ENCODE measurements at regions not wholly inside any gene's neighbourhood (a gene's known extent, or its start where the extent isn't known, plus 50 kb on each side); places are given as distances from the start of the nearest gene placed in this dataset.

GRCh38 chr3:135364676-135365075 is 569.6 kb downstream of the EPHB1 start:
- intact Hi-C loops (cut with micrococcal nuclease): no loop called here
- Histone ChIP-seq H3K4me2 (replicated peaks; ENCODE audit: extremely low read depth, low read length, poor library complexity, severe bottlenecking) (no peak overlapping the region), H3K9me3 (replicated peaks in 1 of 2; ENCODE audit: control insufficient read depth in 1 of 2, insufficient read depth in 1 of 2, low read length in 2 of 2) (no peaks in the 10 kb centered on the region), H3K36me3 (replicated peaks in 1 of 2; ENCODE audit: control insufficient read depth in 1 of 2, insufficient read depth in 2 of 2, low read length in 2 of 2) (no peaks in the 10 kb centered on the region), H3K79me2 (ENCODE audit: insufficient read depth, low read length) (no peaks in the 10 kb centered on the region), H3K27ac (ENCODE audit: low read depth in 1 of 2, low read length in 2 of 2) (no peak overlapping the region), H3K9ac (ENCODE audit: insufficient read depth, low read length, poor library complexity, severe bottlenecking) (no peak overlapping the region), H4K20me1 (ENCODE audit: insufficient read depth, low read length) (no peaks in the 10 kb centered on the region), H3K4me3 (replicated peaks in 1 of 3; ENCODE audit: low read depth in 2 of 3, low read length in 3 of 3) (no peak overlapping the region), H2AFZ (ENCODE audit: insufficient read depth, low read depth, low read length, poor library complexity, severe bottlenecking) (no peak overlapping the region), H3K4me1 (ENCODE audit: control insufficient read depth in 1 of 2, insufficient read depth in 2 of 2, low read length in 2 of 2) (no peaks in the 10 kb centered on the region), H3K27me3 (ENCODE audit: control insufficient read depth in 2 of 2, insufficient read depth in 2 of 2, low read length in 2 of 2) (no peaks in the 10 kb centered on the region)
- TF ChIP-seq, protein P1, sequence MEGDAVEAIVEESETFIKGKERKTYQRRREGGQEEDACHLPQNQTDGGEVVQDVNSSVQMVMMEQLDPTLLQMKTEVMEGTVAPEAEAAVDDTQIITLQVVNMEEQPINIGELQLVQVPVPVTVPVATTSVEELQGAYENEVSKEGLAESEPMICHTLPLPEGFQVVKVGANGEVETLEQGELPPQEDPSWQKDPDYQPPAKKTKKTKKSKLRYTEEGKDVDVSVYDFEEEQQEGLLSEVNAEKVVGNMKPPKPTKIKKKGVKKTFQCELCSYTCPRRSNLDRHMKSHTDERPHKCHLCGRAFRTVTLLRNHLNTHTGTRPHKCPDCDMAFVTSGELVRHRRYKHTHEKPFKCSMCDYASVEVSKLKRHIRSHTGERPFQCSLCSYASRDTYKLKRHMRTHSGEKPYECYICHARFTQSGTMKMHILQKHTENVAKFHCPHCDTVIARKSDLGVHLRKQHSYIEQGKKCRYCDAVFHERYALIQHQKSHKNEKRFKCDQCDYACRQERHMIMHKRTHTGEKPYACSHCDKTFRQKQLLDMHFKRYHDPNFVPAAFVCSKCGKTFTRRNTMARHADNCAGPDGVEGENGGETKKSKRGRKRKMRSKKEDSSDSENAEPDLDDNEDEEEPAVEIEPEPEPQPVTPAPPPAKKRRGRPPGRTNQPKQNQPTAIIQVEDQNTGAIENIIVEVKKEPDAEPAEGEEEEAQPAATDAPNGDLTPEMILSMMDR (IDR thresholded peaks at IDR 0.05): no peak
- Mint-ChIP-seq H3K36me3 (no peaks in the 10 kb centered on the region), H3K9me3 (peaks cover 0 to 5% (median 2%) of the 10 kb centered on the region in 7 donors), H3K27me3 (ENCODE audit: low read depth in 3 of 3) (peaks cover 0 to 6% (median 0%) of the 10 kb centered on the region in 3 donors), H3K27ac (no peak overlapping the region), H3K4me1 (no peaks in the 10 kb centered on the region), H3K4me3 (no peak overlapping the region)
- no peak for DNase-seq

DNA sequence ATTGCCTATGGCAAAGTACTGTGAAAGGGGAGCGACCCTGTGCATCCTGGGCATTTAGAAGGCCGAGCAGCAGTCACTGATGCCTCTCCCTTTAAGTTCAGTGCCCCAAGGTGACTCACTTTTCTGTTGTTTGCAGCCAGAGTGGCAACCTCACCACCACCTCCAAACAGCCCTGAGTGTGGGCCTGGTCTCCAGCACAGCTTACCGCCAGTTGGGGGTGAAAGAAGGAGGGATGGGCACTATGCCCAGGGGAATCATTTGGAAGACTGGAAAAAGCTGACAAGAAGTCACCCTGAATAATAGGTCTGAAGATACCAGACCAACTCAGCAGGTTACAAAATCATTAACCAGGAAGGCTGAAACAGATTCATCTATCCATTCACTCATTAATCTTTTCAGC is 571.8 kb downstream of the EPHB1 start:
- DNase-seq: no peak
- H3K4me3 ChIP-seq (replicated peaks in 1 of 3; ENCODE audit: low read depth in 2 of 3, low read length in 3 of 3): no peak overlapping the region
- intact Hi-C loops (cut with micrococcal nuclease): no loop called here
- H4K20me1 ChIP-seq (ENCODE audit: insufficient read depth, low read length): no peaks in the 10 kb centered on the region
- H3K9ac ChIP-seq (ENCODE audit: insufficient read depth, low read length, poor library complexity, severe bottlenecking): no peak overlapping the region
- no peaks in the 10 kb centered on the region for H3K36me3 ChIP-seq (replicated peaks in 1 of 2; ENCODE audit: control insufficient read depth in 1 of 2, insufficient read depth in 2 of 2, low read length in 2 of 2)
- no peaks in the 10 kb centered on the region for H3K9me3 ChIP-seq (replicated peaks in 1 of 2; ENCODE audit: control insufficient read depth in 1 of 2, insufficient read depth in 1 of 2, low read length in 2 of 2)
- no peak overlapping the region for H3K27ac Mint-ChIP-seq
- TF ChIP-seq, protein P1 (IDR thresholded peaks at IDR 0.05): no peak
- no peak overlapping the region for H3K4me3 Mint-ChIP-seq
- WGBS (ENCODE audit: insufficient coverage): no CpG with 5 or more reads among the region's 3 CpGs
- H3K4me2 ChIP-seq (replicated peaks; ENCODE audit: extremely low read depth, low read length, poor library complexity, severe bottlenecking): no peak overlapping the region
- H3K27me3 Mint-ChIP-seq (ENCODE audit: low read depth in 3 of 3): peaks cover 0 to 6% (median 0%) of the 10 kb centered on the region in 3 donors
- H3K27me3 ChIP-seq (ENCODE audit: control insufficient read depth in 2 of 2, insufficient read depth in 2 of 2, low read length in 2 of 2): no peaks in the 10 kb centered on the region
- no peaks in the 10 kb centered on the region for H3K36me3 Mint-ChIP-seq
- no peaks in the 10 kb centered on the region for H3K79me2 ChIP-seq (ENCODE audit: insufficient read depth, low read length)
- no peaks in the 10 kb centered on the region for H3K4me1 ChIP-seq (ENCODE audit: control insufficient read depth in 1 of 2, insufficient read depth in 2 of 2, low read length in 2 of 2)
- no peak overlapping the region for H3K27ac ChIP-seq (ENCODE audit: low read depth in 1 of 2, low read length in 2 of 2)
- H2AFZ ChIP-seq (ENCODE audit: insufficient read depth, low read depth, low read length, poor library complexity, severe bottlenecking): no peak overlapping the region
- peaks cover 0 to 3% (median 2%) of the 10 kb centered on the region in 7 donors for H3K9me3 Mint-ChIP-seq
- no peaks in the 10 kb centered on the region for H3K4me1 Mint-ChIP-seq
